Lower lobe of right lung (tissue), 2 donors: ENCODE measurements at regions not wholly inside any gene's neighbourhood (a gene's known extent, or its start where the extent isn't known, plus 50 kb on each side); places are given as distances from the start of the nearest gene placed in this dataset.
"Not testable (repeated sequence)": the region's sequence is repeated elsewhere in the genome, so short reads cannot be mapped to it uniquely, and the experiment has no call there.

Experiments
- ATAC-seq, 2 donors: fragments of 200-7000 bp; cut with Tn5 transposase; one replicate each; pipeline ENCODE4 v1.9.1; 2020 to 2022; ENCODE audit warnings: mild to moderate bottlenecking in 2 of 2, moderate library complexity in 2 of 2
- DNase-seq: peaks from one replicate; pipeline ENCODE4 v3.0.0-alpha.2; 2020
- H3K27ac ChIP-seq: fragments of 200-600 bp; one replicate; pipeline ENCODE4 v1.8.0; 2022
- H3K27me3 ChIP-seq: fragments of 200-600 bp; one replicate; pipeline ENCODE4 v1.8.0; 2022; ENCODE audit warnings: low read depth
- H3K36me3 ChIP-seq: fragments of 200-600 bp; one replicate; pipeline ENCODE4 v1.8.0; 2022; ENCODE audit warnings: mild to moderate bottlenecking
- H3K4me1 ChIP-seq: fragments of 200-600 bp; one replicate; pipeline ENCODE4 v1.8.0; 2022
- H3K4me3 ChIP-seq: fragments of 200-600 bp; one replicate; pipeline ENCODE4 v1.8.0; 2022; ENCODE audit warnings: mild to moderate bottlenecking
- H3K9me3 ChIP-seq: fragments of 200-600 bp; one replicate; pipeline ENCODE4 v1.8.0; 2022
- intact Hi-C: fragments of 100-400 bp; cut with DNase I; formaldehyde crosslinking; loops from one replicate; pipeline ENCODE4 v1.11.0; 2022
- TF ChIP-seq, protein P1 (sequence below): fragments of 200-600 bp; IDR thresholded peaks from one replicate; pipeline ENCODE4 v1.8.0; 2022; ENCODE audit warnings: antibody characterized with exemption, mild to moderate bottlenecking
- donor health status: DM: no; HTN: yes; CAD: no; lungs with severe emphysema.

DNA sequence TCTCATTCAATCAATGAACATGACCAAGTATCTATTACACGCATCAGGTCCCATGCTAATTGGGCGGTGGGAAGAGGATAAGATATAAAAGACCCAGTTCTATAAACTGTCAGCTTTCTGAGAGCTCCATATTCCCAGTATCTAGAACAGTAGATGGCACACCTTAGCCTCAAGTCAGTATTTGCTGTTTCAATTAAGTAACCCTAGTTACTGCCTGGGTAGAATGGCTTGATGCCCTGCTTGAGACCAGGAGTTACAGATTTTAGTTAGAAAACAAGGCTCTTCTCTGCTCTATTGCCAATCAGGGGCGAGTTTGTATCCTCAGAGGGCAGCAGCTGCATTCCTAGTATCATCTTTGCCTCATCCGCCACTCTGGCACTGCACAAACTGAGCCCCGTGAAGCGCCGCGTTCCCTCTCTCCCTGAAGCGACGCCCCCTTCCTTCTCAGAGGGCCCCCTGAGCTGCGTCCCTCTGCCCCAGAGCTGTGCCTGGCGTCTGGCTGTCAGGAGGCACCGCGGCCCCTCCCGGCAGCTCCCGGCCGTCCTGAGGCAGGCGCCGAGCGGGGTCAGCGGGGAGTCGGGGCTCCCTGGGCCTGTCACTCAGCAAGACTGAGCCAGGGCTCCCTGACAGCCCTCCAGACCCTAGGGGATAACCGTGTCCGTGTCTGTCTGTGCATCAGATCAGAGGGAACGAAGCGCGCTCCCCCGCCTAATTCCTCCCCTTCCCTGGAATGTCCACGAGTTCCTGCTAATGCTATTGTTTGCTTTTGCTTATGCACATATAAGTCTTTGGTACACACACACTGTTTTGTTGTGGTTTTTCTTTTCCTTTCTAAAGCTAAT lies 212.4 kb upstream of the TTC29 start:
- Histone ChIP-seq H3K36me3 (no peaks in the 10 kb centered on the region), H3K27me3 (no peaks in the 10 kb centered on the region), H3K4me1 (peaks cover 12% of the 10 kb centered on the region), H3K9me3 (no peaks in the 10 kb centered on the region), H3K27ac (peak overlapping the region; percentile 75), H3K4me3 (peak overlapping the region; percentile 52)
- intact Hi-C loops: no loop called here
- ATAC-seq: peak; percentile 79 to 82
- DNase-seq: peak; percentile 50
- TF ChIP-seq, protein P1, sequence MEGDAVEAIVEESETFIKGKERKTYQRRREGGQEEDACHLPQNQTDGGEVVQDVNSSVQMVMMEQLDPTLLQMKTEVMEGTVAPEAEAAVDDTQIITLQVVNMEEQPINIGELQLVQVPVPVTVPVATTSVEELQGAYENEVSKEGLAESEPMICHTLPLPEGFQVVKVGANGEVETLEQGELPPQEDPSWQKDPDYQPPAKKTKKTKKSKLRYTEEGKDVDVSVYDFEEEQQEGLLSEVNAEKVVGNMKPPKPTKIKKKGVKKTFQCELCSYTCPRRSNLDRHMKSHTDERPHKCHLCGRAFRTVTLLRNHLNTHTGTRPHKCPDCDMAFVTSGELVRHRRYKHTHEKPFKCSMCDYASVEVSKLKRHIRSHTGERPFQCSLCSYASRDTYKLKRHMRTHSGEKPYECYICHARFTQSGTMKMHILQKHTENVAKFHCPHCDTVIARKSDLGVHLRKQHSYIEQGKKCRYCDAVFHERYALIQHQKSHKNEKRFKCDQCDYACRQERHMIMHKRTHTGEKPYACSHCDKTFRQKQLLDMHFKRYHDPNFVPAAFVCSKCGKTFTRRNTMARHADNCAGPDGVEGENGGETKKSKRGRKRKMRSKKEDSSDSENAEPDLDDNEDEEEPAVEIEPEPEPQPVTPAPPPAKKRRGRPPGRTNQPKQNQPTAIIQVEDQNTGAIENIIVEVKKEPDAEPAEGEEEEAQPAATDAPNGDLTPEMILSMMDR: no peak

DNA sequence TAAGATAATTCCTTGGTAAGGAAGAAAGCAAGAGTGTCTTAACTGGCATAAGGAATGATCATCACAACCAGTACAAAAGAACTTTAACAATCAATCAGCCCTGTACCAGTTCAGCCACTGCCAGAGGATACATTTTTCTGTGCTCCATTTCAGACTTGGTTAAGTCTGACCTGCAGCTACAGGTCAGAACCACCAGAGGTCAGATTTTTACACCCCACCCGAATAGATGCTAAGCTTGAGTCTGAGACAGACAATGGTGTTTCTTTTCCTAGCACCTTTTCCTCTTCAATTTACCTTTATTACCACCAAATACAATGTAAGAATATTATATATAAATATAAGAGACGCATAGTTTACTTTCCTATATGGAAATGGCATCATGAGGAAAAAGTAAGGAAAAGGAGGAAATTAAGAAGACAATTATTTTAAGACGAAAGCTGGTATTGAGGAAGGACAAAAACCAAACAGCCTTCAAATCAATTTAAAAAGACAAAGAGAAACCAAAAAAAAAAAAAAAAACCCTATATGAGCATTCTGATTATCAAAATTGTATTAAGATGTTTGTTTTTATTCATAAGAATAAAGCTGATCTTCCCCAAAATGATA lies 215.3 kb upstream of the TTC29 start:
- H3K36me3 ChIP-seq: no peaks in the 10 kb centered on the region
- intact Hi-C loops: no loop called here
- no peaks in the 10 kb centered on the region for H3K27me3 ChIP-seq

DNA sequence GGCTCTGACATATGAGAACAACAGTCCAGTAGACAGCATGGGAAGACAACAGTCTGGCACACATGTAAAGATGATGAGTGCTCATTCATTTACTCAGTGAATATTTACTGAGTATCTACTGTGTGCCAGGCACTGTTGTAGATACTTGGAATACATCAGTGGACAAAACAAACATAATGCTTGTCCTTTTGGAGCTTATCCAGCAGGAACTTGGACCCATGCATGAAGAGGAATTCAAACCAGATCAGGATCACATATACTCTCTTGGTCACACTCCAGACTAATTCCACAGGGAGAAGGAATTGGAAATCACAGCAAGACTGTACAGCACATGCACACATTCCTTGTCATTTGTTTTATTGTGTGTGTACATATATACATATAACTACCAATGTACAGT lies 217.6 kb upstream of the TTC29 start:
- no peak overlapping the region for H3K27ac ChIP-seq
- DNase-seq (no peak), ATAC-seq (no peak)
- no peaks in the 10 kb centered on the region for H3K27me3 ChIP-seq
- H3K36me3 ChIP-seq: no peaks in the 10 kb centered on the region
- no peaks in the 10 kb centered on the region for H3K9me3 ChIP-seq
- intact Hi-C loops: no loop called here
- H3K4me3 ChIP-seq: no peak overlapping the region
- TF ChIP-seq, protein P1: no peak
- H3K4me1 ChIP-seq: peaks cover 5% of the 10 kb centered on the region

More for the DNA sequence above, 215.3 kb upstream of the TTC29 start:
- Histone ChIP-seq H3K9me3 (no peaks in the 10 kb centered on the region), H3K4me3 (no peak overlapping the region), H3K27ac (no peak overlapping the region), H3K4me1 (peaks cover 12% of the 10 kb centered on the region)
- TF ChIP-seq, protein P1: peak; percentile 71
- ATAC-seq (peak; percentile 67 to 85), DNase-seq (no peak)

DNA sequence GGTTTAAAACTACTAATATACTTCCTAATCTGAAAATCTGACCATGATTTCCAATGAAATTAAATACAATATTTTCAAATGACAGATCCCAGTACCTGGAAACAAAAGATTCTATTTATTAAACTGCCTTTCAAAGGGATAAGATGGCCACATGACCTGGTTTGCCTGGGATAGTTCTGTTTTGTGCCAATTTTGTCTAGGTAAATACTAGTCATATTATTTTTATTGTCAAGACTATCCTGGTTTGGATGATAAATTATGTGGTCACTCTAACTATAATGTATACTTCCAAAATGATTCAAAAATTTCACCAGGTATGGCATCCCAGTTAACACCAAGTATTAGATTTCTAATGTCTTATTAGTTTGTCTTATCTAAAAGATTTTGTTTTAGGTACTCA lies 222.5 kb upstream of the TTC29 start:
- H3K4me1 ChIP-seq, H3K36me3 ChIP-seq, intact Hi-C loops, H3K4me3 ChIP-seq, H3K27me3 ChIP-seq, ATAC-seq, DNase-seq, H3K9me3 ChIP-seq, H3K27ac ChIP-seq: not testable (repeated sequence)

DNA sequence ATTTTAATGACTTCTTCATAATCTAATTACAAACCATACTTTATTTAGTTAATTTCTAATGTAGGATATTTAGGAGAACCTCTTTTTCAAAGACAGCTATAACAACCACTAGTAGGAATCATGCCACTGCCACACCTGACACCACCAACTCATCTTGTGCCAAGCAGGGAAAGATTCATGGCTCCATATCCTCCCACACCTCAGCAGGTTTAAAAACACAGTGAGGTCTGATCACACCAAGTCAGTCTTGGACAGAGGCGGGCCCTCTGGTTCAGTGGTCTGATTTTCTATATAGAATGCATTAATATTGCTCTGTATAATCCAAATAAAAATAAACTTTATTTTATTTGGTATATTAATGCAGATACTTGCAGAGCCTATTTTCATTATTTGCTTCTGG lies 227.7 kb upstream of the TTC29 start:
- TF ChIP-seq, protein P1: no peak
- no peak for ATAC-seq
- H3K27ac ChIP-seq: no peak overlapping the region
- intact Hi-C loops: no loop called here
- no peaks in the 10 kb centered on the region for H3K4me1 ChIP-seq
- H3K36me3 ChIP-seq: no peaks in the 10 kb centered on the region
- no peaks in the 10 kb centered on the region for H3K27me3 ChIP-seq
- H3K4me3 ChIP-seq: no peak overlapping the region
- no peak for DNase-seq
- no peaks in the 10 kb centered on the region for H3K9me3 ChIP-seq

DNA sequence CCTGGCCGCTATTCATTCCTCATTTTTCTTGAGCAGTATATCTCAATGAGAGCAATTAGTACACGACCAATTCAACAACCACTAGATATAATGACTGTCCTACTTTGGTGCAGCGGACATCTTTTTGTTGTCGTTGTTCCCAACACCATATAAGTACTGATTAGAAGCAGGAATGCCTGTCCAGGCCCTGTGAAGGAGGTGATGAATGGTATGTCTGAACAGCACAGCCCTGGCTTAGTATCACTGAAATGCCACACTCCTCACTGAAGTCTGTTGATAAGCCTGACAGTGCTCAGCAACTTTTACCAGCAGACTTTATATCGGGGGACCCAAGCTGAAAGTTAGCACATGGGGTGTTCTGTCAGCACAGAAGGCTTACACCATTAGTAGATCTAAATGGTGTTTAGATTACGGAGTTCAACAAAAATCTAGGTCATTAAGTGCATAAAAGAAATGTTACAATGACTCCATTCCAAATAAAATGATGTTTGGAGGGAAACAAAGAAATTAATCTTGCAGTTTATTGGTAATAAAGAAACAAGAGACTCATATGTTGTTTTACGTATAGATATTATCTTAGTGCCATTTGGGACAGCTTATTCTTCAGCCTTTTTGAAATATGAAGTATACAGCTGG lies 228.3 kb upstream of the TTC29 start:
- Histone ChIP-seq H3K36me3 (no peaks in the 10 kb centered on the region), H3K27ac (no peak overlapping the region), H3K9me3 (no peaks in the 10 kb centered on the region), H3K4me3 (no peak overlapping the region), H3K27me3 (no peaks in the 10 kb centered on the region), H3K4me1 (no peaks in the 10 kb centered on the region)
- TF ChIP-seq, protein P1: no peak
- intact Hi-C loops: no loop called here
- DNase-seq: no peak
- no peak for ATAC-seq
